PC-9 (cell line): ENCODE measurements at regions not wholly inside any gene's neighbourhood (a gene's known extent, or its start where the extent isn't known, plus 50 kb on each side); places are given as distances from the start of the nearest gene placed in this dataset.

ENCODE experiments used
- BruUV-seq: library from RNA; stranded (reverse); fragments of 400-500 nt; replicated peaks from 2 replicates; lab custom pipeline; 2021; lab: Mats Ljungman, UMichigan
- CTCF ChIA-PET: fragments of 300-600 bp; sonication (Branson Sonifier 250); formaldehyde crosslinking; loops from one replicate; lab custom pipeline; 2022; ENCODE audit warnings: antibody characterized with exemption; lab: Charles Lee
- POLR2A ChIA-PET: fragments of 300-600 bp; sonication (Branson Sonifier 250); formaldehyde crosslinking; loops from one replicate; lab custom pipeline; 2022; ENCODE audit warnings: antibody characterized with exemption; ENCODE audit not compliant: unreplicated experiment; lab: Charles Lee
- DNase-seq, 2 experiments: peaks; one replicate each; pipeline versions ENCODE4 v3.0.0 to v3.0.0-alpha.2; 2015 to 2022; ENCODE audit warnings: mixed read lengths in 1 of 2
- H2AFZ ChIP-seq: fragments of 200-600 bp; sonication (generic); 2 replicates; pipeline ENCODE4 v1.8.1; 2017; ENCODE audit warnings: antibody characterized with exemption
- H3F3A ChIP-seq: fragments of 200-600 bp; sonication (generic); 2 replicates; pipeline ENCODE4 v1.8.1; 2017; ENCODE audit warnings: antibody characterized with exemption, mild to moderate bottlenecking, low read depth; ENCODE audit not compliant: insufficient read depth
- H3K27ac ChIP-seq: fragments of 200-600 bp; sonication (generic); 2 replicates; pipeline ENCODE4 v1.6.1; 2016; ENCODE audit warnings: mixed run types
- H3K27me3 ChIP-seq: fragments of 200-600 bp; sonication (generic); 2 replicates; pipeline ENCODE4 v1.6.1; 2016; ENCODE audit warnings: low read depth, mixed run types; ENCODE audit not compliant: insufficient read depth
- H3K36me3 ChIP-seq: fragments of 200-600 bp; sonication (generic); 2 replicates; pipeline ENCODE4 v1.6.1; 2016; ENCODE audit warnings: low read depth, mixed run types
- H3K4me1 ChIP-seq: fragments of 200-600 bp; sonication (generic); replicated peaks from 2 replicates; pipeline ENCODE4 v1.6.1; 2016; ENCODE audit warnings: mixed run types; ENCODE audit not compliant: insufficient read depth
- H3K4me2 ChIP-seq: fragments of 200-600 bp; sonication (generic); 2 replicates; pipeline ENCODE4 v1.6.1; 2017; ENCODE audit warnings: mixed run types
- H3K4me3 ChIP-seq: fragments of 200-600 bp; sonication (generic); 2 replicates; pipeline ENCODE4 v1.6.1; 2016; ENCODE audit warnings: mixed run types
- H3K79me2 ChIP-seq: fragments of 200-600 bp; sonication (generic); 2 replicates; pipeline ENCODE4 v1.6.1; 2017; ENCODE audit warnings: low read depth, mixed run types
- H3K9me2 ChIP-seq: fragments of 200-600 bp; sonication (generic); 2 replicates; pipeline ENCODE4 v1.8.1; 2017; ENCODE audit warnings: mild to moderate bottlenecking; ENCODE audit not compliant: insufficient read depth
- H3K9me3 ChIP-seq: fragments of 200-600 bp; sonication (generic); 2 replicates; pipeline ENCODE4 v1.8.1; 2016; ENCODE audit warnings: low read depth; ENCODE audit not compliant: insufficient read depth
- H4K20me1 ChIP-seq: fragments of 200-600 bp; sonication (generic); 2 replicates; pipeline ENCODE4 v1.8.1; 2017; ENCODE audit not compliant: insufficient read depth
- CTCF ChIP-seq: fragments of 200-600 bp; sonication (generic); conservative IDR thresholded peaks from 2 replicates; pipeline ENCODE4 v1.6.1; 2017; ENCODE audit warnings: mixed run types, antibody characterized with exemption, mild to moderate bottlenecking, moderate library complexity
- EZH2 ChIP-seq: fragments of 200-600 bp; sonication (generic); IDR thresholded peaks from 2 replicates; pipeline ENCODE4 v1.8.0; 2017; ENCODE audit warnings: antibody characterized with exemption, low read depth
- intact Hi-C: fragments of 100-400 bp; cut with micrococcal nuclease; formaldehyde crosslinking; loops from one replicate; pipeline ENCODE4 v1.10.0; 2022; ENCODE audit not compliant: unreplicated experiment

- Histone ChIP-seq H3K79me2 (no peaks in the 10 kb centered on the region), H3K4me2 (no peak overlapping the region), H3K4me3 (no peak overlapping the region), H4K20me1 (no peaks in the 10 kb centered on the region), H3K27ac (no peak overlapping the region), H3K36me3 (no peaks in the 10 kb centered on the region), H3K4me1 (peaks cover 15% of the 10 kb centered on the region), H3K27me3 (no peaks in the 10 kb centered on the region), H2AFZ (no peak overlapping the region), H3K9me3 (no peaks in the 10 kb centered on the region), H3F3A (no peaks in the 10 kb centered on the region; the same call in 1 of the 2 replicates), H3K9me2 (peaks cover 4% of the 10 kb centered on the region; the same call in 1 of the 2 replicates)
- ChIA-PET CTCF (no interaction called here), POLR2A (no interaction called here)
- intact Hi-C loops: no loop called here
- no TSS peak for BruUV-seq
- no peak for TF ChIP-seq EZH2
- TF ChIP-seq CTCF: no peak
- no peak for DNase-seq
Measured at GRCh38 chr13:24099490-24099889, 61.0 kb upstream of the SPATA13 start.

GRCh38 chr13:24100188-24100587, 60.3 kb upstream of the SPATA13 start:
- Histone ChIP-seq H3K9me3 (no peaks in the 10 kb centered on the region), H3K27ac (no peak overlapping the region), H3K4me2 (no peak overlapping the region), H2AFZ (no peak overlapping the region), H3K4me3 (no peak overlapping the region), H3K4me1 (peaks cover 15% of the 10 kb centered on the region), H3K9me2 (peaks cover 4% of the 10 kb centered on the region; the same call in 1 of the 2 replicates), H3K27me3 (no peaks in the 10 kb centered on the region), H3F3A (no peaks in the 10 kb centered on the region; the same call in 1 of the 2 replicates), H4K20me1 (no peaks in the 10 kb centered on the region), H3K79me2 (no peaks in the 10 kb centered on the region), H3K36me3 (no peaks in the 10 kb centered on the region)
- no TSS peak for BruUV-seq
- no peak for TF ChIP-seq EZH2
- intact Hi-C loops: no loop called here
- CTCF ChIA-PET: interaction anchor here (0.7 kb wide), 1 partner anchor 18 kb away, joined by 3 read pairs; no protein-coding TSS in a partner anchor
- DNase-seq: no peak
- POLR2A ChIA-PET: no interaction called here

GRCh38 chr13:24103782-24104372, 56.6 kb upstream of the SPATA13 start:
- no TSS peak for BruUV-seq
- Histone ChIP-seq H4K20me1 (no peaks in the 10 kb centered on the region), H2AFZ (no peak overlapping the region), H3K9me2 (peaks cover 4% of the 10 kb centered on the region; the same call in 1 of the 2 replicates), H3F3A (no peaks in the 10 kb centered on the region), H3K4me1 (no peaks in the 10 kb centered on the region), H3K79me2 (no peaks in the 10 kb centered on the region), H3K27me3 (no peaks in the 10 kb centered on the region), H3K4me2 (no peak overlapping the region), H3K4me3 (no peak overlapping the region), H3K9me3 (no peaks in the 10 kb centered on the region), H3K27ac (no peak overlapping the region), H3K36me3 (no peaks in the 10 kb centered on the region)
- ChIA-PET CTCF (no interaction called here), POLR2A (no interaction called here)
- TF ChIP-seq CTCF (no peak), EZH2 (no peak)
- no peak for DNase-seq
- intact Hi-C loops: no loop called here

- BruUV-seq: no TSS peak
- H3K9me3 ChIP-seq: no peaks in the 10 kb centered on the region
- no peak overlapping the region for H3K4me2 ChIP-seq
- TF ChIP-seq CTCF: no peak
- TF ChIP-seq EZH2: no peak
- intact Hi-C loops: no loop called here
- no peaks in the 10 kb centered on the region for H3K27me3 ChIP-seq
- no peaks in the 10 kb centered on the region for H3K4me1 ChIP-seq
- DNase-seq: no peak
- no peaks in the 10 kb centered on the region for H3K36me3 ChIP-seq
- no peaks in the 10 kb centered on the region for H4K20me1 ChIP-seq
- POLR2A ChIA-PET: no interaction called here
- no peak overlapping the region for H3K27ac ChIP-seq
- CTCF ChIA-PET: no interaction called here
- H3F3A ChIP-seq: no peaks in the 10 kb centered on the region
- H3K79me2 ChIP-seq: no peaks in the 10 kb centered on the region
- no peak overlapping the region for H3K4me3 ChIP-seq
- no peak overlapping the region for H2AFZ ChIP-seq
- H3K9me2 ChIP-seq: peaks cover 4% of the 10 kb centered on the region; the same call in 1 of the 2 replicates
Measured at GRCh38 chr13:24104723-24105122, 55.8 kb upstream of the SPATA13 start.
